Stromal cell of bone marrow (primary cell): ENCODE measurements at regions not wholly inside any gene's neighbourhood (a gene's known extent, or its start where the extent isn't known, plus 50 kb on each side); places are given as distances from the start of the nearest gene placed in this dataset.

Experiments
- DNase-seq: peaks from one replicate; pipeline ENCODE4 v3.0.0-alpha.2; 2012; ENCODE audit warnings: low read depth

- no peak for DNase-seq
Observed at GRCh38 chr2:188217264-188217663, 74.4 kb upstream of the GULP1 start.

DNA sequence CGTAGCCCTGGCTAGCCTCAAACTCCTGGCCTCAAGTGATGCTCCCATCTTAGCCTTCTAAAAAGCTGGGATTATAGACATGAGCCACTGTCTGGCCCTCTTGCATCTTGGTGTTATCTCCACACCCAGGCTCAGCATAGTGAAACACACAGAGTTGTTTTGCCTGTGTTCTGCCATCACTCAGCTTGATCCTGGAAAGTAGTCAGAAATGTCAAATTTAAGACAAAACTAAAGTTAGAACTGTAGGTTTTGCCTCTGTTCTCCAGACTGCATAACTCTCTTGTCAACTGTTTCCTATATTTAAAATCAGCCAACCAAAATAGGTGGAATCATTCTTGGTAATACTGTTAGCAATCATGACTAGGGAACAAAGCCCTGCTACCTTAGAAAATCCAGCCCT lies 72.1 kb upstream of the GULP1 start:
- no peak for DNase-seq

- no peak for DNase-seq
Observed at GRCh38 chr2:188220535-188220934, 71.1 kb upstream of the GULP1 start.

- no peak for DNase-seq
Observed at GRCh38 chr2:188227713-188228112, 64.0 kb upstream of the GULP1 start.

DNA sequence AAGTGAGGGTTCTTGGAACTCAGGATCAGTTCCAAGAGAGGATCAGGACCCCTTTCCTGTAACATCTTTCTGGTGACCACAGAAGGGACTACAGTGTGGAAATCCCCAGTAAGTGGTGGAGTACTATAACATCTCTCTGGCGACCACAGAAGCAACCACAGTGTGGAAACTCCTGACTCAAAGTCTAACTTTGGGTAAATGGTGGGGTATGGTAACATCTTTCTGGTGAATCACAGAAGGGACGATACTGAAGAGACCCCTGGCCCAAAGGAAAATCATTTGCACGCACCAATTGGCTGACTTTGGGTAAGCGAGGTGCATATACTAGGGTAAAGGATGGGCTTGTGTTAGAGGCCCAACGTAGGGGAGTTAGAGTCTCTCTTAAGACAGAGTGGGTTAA lies 56.3 kb upstream of the GULP1 start:
- no peak for DNase-seq

- no peak for DNase-seq
Observed at GRCh38 chr2:188238386-188238785, 53.3 kb upstream of the GULP1 start.
